ENCODE measurements at regions not wholly inside any gene's neighbourhood (a gene's known extent, or its start where the extent isn't known, plus 50 kb on each side); places are given as distances from the start of the nearest gene placed in this dataset.

DNA sequence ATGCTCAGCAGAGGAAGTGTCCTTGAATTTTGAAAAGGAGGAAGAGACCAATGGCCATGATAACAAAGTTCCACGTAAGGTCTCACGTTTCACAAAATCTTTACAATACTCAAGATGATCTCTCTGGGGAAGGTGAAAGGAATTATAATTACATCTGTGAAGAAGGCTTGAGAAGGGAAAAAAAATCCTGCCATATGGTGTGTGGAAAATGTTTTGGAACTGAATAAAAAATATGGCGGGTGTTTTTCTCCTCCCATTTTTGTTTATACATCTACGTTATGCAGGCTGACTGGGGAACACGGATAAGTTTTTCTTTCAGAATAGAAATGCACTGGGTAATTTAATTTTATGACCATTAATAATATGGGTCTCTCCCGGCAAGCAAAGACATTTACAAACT is 425.6 kb upstream of the BRINP1 start:
- WGBS (ENCODE audit: missing lambda C conversion rate): 11% methylated on average over 6 of the region's 6 CpGs
- ChIA-PET CTCF (no interaction called here), POLR2A (no interaction called here)
- H3K9me3 ChIP-seq: no peaks in the 10 kb centered on the region
- H3K4me2 ChIP-seq: no peak overlapping the region
- no peaks in the 10 kb centered on the region for H3K4me1 ChIP-seq
- no peak overlapping the region for H3K27ac ChIP-seq
- ATAC-seq (no peak), FAIRE-seq (no peak), DNase-seq (ENCODE audit: low read depth in 1 of 2, low spot score in 1 of 2) (no peak)
- H3K4me3 ChIP-seq: no peak overlapping the region
- TF ChIP-seq EHF (CRISPR knock-in tag; IDR thresholded peaks at IDR 0.05) (no peak), TFCP2L1 (CRISPR knock-in tag; IDR thresholded peaks at IDR 0.05) (no peak), SREBF2 (IDR thresholded peaks at IDR 0.05) (no peak), EHMT2 (IDR thresholded peaks at IDR 0.05; ENCODE audit: low read depth) (no peak), ZSCAN20 (CRISPR knock-in tag; IDR thresholded peaks at IDR 0.05) (no peak), ZNF302 (CRISPR knock-in tag; IDR thresholded peaks at IDR 0.05) (no peak), BHLHE40 (IDR thresholded peaks at IDR 0.05; ENCODE audit: low read depth, low read length) (no peak), POLR2A (IDR thresholded peaks at IDR 0.05; ENCODE audit: low read length) (no peak), ZC3H11A (IDR thresholded peaks at IDR 0.05) (no peak), TP53 (CRISPR knock-in tag; IDR thresholded peaks at IDR 0.05) (no peak), FOSB (CRISPR knock-in tag; IDR thresholded peaks at IDR 0.05) (no peak)
- TF ChIP-seq, protein P1, sequence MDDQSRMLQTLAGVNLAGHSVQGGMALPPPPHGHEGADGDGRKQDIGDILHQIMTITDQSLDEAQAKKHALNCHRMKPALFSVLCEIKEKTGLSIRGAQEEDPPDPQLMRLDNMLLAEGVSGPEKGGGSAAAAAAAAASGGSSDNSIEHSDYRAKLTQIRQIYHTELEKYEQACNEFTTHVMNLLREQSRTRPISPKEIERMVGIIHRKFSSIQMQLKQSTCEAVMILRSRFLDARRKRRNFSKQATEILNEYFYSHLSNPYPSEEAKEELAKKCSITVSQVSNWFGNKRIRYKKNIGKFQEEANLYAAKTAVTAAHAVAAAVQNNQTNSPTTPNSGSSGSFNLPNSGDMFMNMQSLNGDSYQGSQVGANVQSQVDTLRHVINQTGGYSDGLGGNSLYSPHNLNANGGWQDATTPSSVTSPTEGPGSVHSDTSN (IDR thresholded peaks at IDR 0.05): no peak
- TF ChIP-seq, protein P2, sequence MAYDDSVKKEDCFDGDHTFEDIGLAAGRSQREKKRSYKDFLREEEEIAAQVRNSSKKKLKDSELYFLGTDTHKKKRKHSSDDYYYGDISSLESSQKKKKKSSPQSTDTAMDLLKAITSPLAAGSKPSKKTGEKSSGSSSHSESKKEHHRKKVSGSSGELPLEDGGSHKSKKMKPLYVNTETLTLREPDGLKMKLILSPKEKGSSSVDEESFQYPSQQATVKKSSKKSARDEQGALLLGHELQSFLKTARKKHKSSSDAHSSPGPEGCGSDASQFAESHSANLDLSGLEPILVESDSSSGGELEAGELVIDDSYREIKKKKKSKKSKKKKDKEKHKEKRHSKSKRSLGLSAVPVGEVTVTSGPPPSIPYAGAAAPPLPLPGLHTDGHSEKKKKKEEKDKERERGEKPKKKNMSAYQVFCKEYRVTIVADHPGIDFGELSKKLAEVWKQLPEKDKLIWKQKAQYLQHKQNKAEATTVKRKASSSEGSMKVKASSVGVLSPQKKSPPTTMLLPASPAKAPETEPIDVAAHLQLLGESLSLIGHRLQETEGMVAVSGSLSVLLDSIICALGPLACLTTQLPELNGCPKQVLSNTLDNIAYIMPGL (CRISPR knock-in tag; IDR thresholded peaks at IDR 0.05; ENCODE audit: borderline replicate concordance): no peak

DNA sequence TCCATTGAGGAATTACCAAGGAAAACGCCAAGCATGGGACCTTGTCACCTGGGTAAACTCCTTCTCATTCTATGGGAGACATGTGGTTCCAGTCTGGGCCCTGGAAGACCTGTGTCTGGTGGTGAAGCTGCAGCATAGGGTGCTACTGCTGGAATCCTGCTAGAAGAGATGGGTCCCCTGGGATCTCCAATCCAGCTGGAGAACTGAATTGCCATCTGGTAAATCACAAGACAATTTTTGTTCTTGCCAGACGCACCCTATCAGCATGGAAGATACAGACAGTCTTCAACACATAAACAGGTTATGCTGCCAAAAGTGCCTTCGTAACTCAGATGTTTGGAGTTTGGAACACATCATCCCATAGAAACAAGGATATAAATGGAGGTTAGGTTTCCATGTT is 424.0 kb upstream of the BRINP1 start:
- WGBS (ENCODE audit: missing lambda C conversion rate): 6% methylated on average over 3 of the region's 3 CpGs
- DNase-seq (ENCODE audit: low read depth in 1 of 2, low spot score in 1 of 2): no peak
- Histone ChIP-seq H3K4me3 (no peak overlapping the region), H3K4me1 (no peaks in the 10 kb centered on the region), H3K9me3 (no peaks in the 10 kb centered on the region), H3K27ac (no peak overlapping the region), H3K4me2 (no peak overlapping the region)
- ChIA-PET POLR2A (no interaction called here), CTCF (no interaction called here)
- TF ChIP-seq FOXS1 (CRISPR knock-in tag; IDR thresholded peaks at IDR 0.05) (no peak), EHMT2 (IDR thresholded peaks at IDR 0.05; ENCODE audit: low read depth) (no peak), NPAS2 (CRISPR knock-in tag; IDR thresholded peaks at IDR 0.05; ENCODE audit: borderline replicate concordance) (no peak), SREBF2 (IDR thresholded peaks at IDR 0.05) (no peak), EHF (CRISPR knock-in tag; IDR thresholded peaks at IDR 0.05) (no peak), JUNB (IDR thresholded peaks at IDR 0.05) (no peak), ZFP36 (IDR thresholded peaks at IDR 0.05; ENCODE audit: borderline replicate concordance, partially characterized antibody) (no peak), POLR2AphosphoS2 (conservative IDR thresholded peaks at IDR 0.05; ENCODE audit: low read length) (no peak), HOXB5 (CRISPR knock-in tag; IDR thresholded peaks at IDR 0.05) (no peak), GATA3 (IDR thresholded peaks at IDR 0.05; ENCODE audit: borderline replicate concordance) (no peak), JUN (IDR thresholded peaks at IDR 0.05) (no peak), RFX5 (IDR thresholded peaks at IDR 0.05) (no peak), HOXB13 (CRISPR knock-in tag; IDR thresholded peaks at IDR 0.05; ENCODE audit: low read depth) (no peak), PHF8 (IDR thresholded peaks at IDR 0.05; ENCODE audit: borderline replicate concordance, low read depth) (no peak), EP300 (IDR thresholded peaks at IDR 0.05) (no peak), CHD2 (IDR thresholded peaks at IDR 0.05; ENCODE audit: low read length, partially characterized antibody) (no peak), CBX2 (IDR thresholded peaks at IDR 0.05; ENCODE audit: borderline replicate concordance, low read depth) (no peak), RCOR1 (IDR thresholded peaks at IDR 0.05; ENCODE audit: low read depth, low read length) (no peak)
- TF ChIP-seq, protein P3, sequence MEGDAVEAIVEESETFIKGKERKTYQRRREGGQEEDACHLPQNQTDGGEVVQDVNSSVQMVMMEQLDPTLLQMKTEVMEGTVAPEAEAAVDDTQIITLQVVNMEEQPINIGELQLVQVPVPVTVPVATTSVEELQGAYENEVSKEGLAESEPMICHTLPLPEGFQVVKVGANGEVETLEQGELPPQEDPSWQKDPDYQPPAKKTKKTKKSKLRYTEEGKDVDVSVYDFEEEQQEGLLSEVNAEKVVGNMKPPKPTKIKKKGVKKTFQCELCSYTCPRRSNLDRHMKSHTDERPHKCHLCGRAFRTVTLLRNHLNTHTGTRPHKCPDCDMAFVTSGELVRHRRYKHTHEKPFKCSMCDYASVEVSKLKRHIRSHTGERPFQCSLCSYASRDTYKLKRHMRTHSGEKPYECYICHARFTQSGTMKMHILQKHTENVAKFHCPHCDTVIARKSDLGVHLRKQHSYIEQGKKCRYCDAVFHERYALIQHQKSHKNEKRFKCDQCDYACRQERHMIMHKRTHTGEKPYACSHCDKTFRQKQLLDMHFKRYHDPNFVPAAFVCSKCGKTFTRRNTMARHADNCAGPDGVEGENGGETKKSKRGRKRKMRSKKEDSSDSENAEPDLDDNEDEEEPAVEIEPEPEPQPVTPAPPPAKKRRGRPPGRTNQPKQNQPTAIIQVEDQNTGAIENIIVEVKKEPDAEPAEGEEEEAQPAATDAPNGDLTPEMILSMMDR (IDR thresholded peaks at IDR 0.05): no peak
- TF ChIP-seq, protein P4, sequence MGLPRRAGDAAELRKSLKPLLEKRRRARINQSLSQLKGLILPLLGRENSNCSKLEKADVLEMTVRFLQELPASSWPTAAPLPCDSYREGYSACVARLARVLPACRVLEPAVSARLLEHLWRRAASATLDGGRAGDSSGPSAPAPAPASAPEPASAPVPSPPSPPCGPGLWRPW (IDR thresholded peaks at IDR 0.05): no peak
- no peak for FAIRE-seq
- no peak for ATAC-seq

Measured in A549 (cell line).